HG02981 (cell line): ENCODE measurements at regions not wholly inside any gene's neighbourhood (a gene's known extent, or its start where the extent isn't known, plus 50 kb on each side); places are given as distances from the start of the nearest gene placed in this dataset.
"Not testable (repeated sequence)": the region's sequence is repeated elsewhere in the genome, so short reads cannot be mapped to it uniquely, and the experiment has no call there.

ENCODE experiments used
- ATAC-seq: cut with Tn5 transposase; IDR thresholded peaks from one replicate; pipeline ENCODE4 v1.9.1; 2021; ENCODE audit warnings: mild to moderate bottlenecking, moderate library complexity; ENCODE audit not compliant: unreplicated experiment

DNA sequence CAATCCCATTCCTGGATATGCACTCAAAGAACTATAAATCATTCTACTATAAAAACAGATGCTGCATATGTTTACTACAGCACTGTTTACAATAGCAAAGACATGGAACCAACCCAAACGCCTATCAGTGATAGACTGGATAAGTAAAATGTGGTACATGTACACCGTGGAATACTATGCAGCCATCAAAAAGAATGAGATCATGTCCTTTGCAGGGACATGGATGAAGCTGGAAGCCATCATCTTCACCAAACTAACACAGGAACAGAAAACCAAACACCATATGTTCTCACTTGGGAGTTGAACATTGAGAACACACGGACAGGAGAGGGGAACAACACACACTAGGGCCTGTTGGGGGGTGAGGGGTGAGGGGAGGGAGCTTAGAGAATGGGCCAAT lies 274.9 kb upstream of the KIAA1217 start:
- ATAC-seq, result not testable (repeated sequence)

DNA sequence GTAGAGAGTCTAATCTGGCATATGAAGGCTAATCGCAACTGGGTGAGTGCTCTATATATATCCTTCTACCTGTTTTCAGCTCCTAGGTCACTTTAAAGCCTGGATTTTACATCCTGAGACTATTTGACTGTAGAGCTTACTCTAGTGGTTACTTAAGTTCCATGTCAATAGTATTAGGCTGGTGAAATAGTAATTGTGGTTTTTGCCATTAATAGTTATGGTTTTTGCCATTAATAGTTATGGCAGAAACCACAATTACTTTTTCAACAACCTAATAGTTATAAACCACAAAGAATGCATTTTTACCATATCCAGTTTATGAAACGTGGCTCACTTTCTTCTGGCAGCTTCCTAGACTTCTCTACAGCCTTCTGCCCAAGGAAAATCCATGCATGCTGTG lies 263.1 kb upstream of the KIAA1217 start:
- no peak for ATAC-seq

DNA sequence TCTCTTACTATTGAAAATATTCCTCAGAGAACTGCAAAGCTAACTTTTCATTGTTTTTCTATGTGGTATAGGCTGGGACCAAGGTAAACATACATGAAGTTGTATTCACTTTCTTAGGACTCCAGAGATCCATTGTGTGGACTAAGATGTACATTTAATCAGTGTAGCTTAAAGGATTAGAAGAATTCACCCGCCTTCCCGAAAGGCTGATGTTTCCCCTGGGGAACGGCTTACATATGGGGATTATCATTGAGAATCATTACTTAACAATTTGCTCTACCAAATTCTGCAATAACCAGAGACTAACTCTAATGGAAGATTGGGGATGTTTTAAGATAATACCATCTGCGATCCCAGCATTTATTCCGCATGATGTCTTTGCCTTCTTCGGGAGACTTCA lies 257.1 kb upstream of the KIAA1217 start:
- ATAC-seq, result no peak

DNA sequence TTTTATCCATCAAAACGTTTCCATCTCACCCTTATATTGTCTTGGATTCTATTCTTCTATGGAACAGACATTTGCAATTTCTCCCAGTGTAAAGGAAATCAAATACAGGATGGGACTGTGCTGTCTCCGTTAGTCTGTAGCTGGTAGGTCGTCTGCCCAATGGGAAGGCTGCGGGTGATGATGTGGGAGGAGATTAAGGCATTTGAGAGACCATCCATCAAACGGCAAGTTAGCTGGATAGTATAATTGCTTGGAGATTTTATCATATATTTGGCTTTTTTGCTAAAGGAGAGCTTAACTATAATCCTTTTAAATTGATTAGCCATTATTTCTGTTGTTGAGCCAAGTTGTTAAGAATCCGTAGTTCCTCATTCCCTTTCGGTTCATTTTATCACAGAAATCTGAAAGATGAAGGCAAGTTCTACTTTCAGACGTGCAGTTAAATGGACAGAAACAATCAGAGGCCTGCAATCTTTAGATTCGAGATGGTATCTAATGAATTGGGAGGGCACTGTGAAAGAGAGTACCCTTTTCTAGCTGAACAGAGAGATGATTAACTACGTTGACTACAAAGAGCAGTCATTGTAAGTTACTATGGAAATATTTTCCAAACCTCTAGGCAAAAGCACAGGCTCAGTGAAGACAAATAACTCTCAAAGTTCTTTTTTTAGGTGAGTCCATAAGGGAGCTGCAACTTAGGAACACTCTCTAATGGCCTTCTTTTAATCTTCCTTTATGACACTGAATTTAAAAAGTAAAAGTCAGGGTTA lies 253.3 kb upstream of the KIAA1217 start:
- no peak for ATAC-seq

DNA sequence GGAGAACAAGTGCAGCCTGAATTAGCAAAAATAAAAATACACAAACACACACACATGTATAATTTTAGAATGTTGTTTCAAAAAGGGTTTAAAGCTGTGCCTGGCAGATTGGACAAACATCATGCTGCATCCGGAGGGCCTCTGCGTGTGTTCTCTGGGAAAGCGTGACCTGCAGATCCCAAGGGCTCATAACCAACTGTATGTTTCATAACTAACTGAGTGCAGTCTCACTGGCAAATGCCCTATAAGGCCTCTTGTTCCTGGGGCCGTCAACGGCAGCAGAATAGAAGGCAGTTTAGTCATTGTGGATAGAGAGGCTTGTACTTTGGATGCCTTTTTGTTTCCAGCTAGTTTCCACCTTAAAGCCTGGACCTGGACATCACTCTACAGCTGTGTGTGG lies 243.8 kb upstream of the KIAA1217 start:
- ATAC-seq, result no peak

DNA sequence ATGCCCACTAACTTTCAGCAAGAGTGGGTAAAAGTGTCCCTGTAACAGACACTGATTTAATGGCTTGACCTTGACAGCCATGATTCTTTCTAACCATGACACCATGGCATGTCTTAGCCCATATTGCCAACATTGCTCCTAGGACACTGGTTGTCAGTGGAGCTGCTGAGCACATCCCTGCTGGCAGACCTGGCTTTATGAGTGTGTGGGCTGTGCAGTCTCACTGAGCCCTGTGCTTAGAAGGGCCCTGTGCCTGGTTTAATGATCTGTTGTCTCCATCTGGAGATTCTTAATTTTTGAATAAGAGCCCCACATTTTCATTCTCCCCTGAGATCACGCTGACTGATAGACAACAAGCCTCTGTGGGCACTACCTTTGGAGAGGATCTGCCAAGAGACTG lies 243.1 kb upstream of the KIAA1217 start:
- no peak for ATAC-seq

DNA sequence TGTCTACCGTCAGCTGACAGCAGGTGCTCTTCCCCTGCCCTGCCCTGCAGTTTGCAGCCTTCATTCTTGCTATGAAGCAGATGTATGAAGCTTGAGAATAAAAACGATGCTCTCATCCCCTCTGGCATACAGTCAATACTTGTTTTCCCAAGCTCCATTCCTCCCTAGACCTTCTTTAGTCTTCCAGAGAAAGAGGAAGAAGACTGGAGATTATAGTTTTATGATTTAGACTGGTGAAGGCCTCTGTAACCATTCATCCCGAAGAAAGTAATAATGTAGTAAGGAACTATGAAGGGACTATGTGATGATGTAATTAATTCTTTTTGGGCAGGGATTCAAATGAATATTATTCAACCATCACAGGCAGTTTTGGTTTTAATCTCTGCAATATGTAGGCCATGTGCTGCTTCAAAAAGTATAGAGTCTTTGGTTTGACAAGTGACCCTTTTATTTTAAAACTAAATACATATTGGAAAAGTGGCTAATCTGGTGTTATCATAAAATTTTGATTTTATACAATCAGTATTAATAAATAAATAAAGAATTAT lies 242.4 kb upstream of the KIAA1217 start:
- ATAC-seq, result no peak

DNA sequence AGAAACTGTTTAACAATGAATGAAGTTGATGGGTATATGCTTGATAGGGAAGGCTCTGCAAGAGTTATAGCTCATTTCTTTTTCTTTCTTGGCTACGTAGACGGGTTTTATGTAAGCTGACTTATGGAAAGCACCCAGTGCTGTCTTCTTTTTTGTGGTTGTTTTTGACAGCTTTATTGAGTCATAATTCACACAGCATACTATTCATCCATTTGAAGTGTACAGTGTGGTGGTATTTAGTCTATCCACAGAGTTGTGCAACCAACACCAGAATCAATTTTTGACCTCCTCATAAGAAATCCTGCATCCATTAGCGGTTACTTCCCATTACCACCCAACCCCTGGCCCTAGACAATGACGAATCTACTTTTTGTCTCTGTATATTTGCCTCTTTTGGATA lies 240.6 kb upstream of the KIAA1217 start:
- no peak for ATAC-seq

DNA sequence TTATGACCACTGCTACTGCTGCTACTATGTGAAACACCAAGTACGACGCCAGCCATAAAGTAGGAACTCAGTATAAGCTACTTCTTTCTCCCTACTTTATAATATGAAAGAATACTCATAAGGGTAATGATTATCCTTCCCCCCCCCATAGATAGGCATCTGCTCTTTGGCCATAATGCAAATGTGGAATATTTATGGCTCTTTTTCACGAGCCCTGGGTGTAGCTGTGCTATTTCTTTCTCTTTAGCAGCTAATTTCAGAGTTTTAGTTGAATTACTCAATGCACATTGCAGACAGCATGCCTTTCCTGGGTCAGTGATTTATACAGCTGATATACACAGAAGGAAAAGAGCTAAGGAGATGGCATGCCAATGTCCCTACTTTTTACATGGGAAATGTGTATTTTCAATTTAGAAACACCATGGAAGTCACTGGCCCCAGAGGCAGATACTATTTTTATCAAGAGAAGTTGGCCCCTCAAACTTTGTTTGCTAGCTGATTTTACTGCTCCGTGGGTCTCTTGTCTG lies 234.1 kb upstream of the KIAA1217 start:
- no peak for ATAC-seq

DNA sequence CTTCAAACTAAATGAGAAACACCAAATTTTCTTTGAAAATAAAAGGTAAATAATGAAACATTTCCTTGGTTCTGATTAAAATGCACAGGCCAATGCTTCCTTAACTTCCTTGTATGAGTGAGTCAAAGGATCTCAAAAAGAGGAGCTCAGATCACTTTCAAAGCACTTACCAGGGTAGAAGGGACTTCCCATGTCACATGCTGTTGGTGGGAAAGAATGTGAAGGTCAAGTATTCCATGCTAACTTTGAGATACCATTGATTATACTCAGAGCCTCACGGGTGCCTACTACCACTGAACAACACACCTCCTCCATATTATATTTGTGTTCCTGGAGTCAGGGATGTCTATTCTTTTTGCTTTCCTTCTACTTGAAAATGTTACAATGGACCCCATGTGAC lies 233.5 kb upstream of the KIAA1217 start:
- ATAC-seq, result no peak

DNA sequence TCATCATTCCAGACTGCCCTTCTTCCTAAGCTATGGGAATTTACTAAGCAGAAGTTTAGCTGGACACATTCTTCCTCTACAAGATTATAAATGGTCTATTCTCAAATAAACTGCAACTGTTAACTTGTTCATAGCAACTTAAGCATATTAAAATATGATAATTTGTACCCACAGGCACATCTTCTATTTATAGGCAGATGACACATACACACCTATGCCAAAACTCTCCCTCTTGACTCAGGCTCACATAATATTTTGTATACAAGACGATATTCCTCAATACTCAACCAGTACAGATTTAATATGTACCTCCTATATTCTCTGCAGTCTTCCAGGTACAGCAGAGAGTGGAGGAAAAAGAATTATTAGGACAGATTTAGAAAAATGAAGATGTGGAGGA lies 232.7 kb upstream of the KIAA1217 start:
- ATAC-seq, result no peak

DNA sequence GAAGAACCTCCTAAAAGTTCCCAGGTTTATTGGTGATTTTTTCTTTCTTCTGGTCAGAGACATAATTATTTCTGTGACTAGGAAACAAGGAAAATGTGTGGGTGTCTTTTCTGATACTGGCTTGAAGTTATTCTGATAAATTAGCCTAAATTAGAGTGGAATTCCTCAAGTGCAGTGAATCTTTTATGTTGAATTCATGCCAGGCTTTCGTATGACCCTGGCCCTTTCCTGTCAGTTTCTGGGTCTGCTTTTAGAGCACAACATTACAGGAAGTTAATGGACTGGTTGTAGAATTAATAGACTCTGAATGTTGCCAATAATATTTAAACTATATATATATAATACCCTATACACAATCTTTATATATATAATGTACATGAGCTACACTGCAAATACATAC lies 230.6 kb upstream of the KIAA1217 start:
- no peak for ATAC-seq

DNA sequence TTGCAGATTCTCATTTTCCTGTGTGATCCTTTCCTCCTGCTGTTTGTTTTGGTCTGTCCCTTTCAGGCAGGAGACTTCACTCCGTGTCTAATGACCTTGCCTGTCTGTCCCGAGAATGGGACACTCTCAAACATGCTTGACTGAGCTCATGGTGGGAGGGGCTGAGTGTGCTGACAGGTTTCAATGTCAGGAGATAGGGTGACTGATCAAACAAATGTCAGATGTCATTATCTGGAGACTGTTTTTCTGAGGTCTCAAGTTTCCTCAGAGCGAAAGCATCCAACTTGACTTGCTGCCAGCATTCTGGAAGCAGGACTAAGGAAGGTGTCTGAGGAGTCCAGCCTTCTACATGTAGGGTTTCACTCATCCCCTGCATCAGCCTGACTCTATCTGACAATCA lies 228.8 kb upstream of the KIAA1217 start:
- ATAC-seq, result no peak

DNA sequence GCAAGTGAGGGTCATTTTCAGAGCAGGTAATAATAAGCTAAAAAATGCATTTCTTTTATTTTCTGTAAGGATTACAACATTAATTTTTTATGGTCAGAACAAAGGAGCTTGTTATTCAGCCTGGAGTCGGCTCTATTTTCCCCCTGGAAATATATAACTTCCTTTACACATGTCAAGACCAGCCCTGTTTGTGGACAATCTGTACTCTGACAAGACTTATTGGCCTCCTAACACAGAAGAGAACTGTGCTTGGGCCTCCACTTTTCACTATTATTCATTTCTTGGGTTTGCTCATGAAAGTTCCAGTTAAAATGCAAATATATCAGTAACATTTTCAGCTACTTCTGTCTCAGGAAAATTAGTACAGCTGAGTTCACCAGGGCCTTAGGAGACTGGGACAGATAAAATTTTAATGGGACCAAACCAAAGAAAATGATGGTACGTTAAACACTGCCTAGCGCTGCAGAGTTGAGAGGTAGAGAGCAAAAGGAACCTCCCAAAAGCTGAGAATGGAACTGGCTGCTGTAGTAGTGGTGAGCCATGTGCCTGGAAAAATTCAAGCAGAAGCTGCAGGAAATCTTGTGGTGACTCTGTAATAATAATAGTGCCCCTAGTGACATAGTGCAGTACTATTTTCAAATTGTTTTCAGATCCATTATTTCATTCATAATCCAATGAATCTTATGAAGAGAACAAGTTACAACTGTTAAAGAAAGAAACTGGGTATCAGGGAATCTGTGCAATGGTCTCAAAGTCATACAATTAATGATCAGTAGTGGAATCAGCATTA lies 227.2 kb upstream of the KIAA1217 start:
- ATAC-seq, result no peak

DNA sequence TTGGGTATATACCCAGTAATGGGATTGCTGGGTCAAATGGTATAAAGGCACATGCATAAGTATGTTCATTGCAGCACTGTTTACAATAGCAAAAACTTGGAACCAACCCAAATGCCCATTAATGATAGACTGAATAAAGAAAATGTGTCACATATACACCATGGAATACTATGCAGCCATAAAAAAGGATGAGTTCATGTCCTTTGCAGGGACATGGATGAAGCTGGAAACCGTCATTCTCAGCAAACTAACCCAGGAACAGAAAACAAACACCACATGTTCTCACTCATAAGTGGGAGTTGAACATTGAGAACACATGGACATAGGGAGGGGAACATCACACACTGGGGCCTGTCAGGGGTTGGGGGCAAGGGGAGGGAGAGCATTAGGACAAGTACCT lies 224.5 kb upstream of the KIAA1217 start:
- ATAC-seq, result not testable (repeated sequence)

DNA sequence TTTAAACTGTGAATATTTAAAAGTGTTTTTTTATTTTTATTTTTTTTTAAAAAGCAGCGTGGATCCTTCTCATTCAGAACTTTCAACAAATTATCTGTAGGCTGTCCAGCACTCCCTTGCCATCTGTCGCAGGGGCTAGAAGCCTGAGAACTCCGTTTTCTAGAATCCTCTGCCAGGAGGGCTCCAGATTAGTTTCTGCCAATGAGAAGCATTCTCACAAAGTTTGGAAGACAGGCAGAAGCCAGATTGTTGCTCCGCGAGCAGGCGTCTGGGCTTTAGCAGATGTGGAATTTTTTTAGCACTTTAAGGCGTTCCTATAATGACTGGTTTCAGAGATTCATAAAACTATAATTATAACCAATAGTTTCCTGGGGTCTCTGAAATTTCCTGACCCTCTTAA lies 220.9 kb upstream of the KIAA1217 start:
- ATAC-seq, result no peak

DNA sequence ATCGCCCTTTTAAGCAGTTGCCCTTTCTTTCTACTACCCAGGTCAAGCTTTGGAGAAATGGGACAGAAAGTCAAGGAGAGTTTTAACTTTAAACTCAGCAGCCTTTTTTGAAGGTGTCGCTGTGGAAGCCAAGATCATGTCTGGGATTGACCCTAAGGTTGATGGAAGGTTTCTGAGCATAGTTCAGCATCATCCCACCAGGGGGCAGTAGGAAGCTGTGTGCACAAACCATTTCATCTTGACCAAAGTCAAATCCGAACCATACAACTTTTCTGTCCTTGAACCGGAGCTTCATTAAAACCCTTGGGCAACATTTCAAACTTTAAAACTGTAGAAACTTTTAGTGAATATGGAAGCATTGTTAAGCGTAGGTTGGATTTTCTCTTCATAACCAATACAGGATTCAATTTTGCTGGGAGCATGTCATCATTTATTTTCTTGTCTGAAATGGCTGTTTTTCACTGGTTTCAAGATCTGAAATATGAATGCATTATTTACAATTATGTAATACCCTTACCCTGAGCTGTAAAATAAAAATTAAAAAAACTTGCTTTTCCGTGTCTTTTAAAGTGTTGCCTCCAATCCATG lies 214.4 kb upstream of the KIAA1217 start:
- ATAC-seq, result peak; percentile 77

DNA sequence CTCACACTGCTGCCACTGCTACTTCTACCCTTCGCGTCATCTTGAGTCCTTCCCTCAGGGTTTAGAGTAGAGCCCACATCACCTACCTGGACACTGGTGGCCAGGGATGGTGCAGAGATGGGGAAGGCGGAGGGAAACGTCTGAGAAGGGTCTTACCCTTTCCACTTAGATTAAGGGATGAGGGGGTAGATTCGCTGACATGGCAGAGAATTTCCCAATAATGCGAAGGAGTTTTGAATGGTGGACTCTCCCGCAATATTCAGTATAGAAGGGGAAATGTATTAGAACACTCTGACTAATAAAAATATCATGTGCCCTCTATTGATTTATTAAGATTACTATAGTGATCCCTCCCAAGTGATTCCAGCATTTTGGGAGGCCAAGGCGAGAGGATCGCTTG lies 209.5 kb upstream of the KIAA1217 start:
- ATAC-seq, result no peak

DNA sequence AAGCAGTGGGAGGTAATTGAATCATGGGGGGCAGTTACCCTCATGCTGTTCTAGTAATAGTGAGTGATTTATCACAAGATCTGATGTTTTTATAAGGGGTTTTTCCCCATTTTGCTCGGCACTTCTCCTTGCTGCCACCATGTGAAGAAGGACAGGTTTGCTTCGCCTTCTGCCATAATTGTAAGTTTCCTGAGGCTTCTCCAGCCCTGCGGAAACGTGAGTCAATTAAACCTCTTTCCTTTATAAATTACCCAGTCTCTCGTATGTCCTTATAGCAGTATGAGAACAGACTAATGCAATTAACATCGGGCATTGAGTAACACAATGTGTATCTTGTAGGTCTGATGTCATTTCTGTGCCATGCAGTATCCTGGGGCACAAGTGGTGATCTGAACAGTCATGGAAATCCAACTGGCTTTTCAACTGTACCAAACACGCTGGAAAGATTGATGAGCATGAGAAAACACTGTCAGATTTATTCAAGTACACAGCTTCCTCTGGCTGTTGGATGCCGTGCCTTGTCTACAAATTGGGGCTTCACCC lies 208.6 kb upstream of the KIAA1217 start:
- no peak for ATAC-seq

DNA sequence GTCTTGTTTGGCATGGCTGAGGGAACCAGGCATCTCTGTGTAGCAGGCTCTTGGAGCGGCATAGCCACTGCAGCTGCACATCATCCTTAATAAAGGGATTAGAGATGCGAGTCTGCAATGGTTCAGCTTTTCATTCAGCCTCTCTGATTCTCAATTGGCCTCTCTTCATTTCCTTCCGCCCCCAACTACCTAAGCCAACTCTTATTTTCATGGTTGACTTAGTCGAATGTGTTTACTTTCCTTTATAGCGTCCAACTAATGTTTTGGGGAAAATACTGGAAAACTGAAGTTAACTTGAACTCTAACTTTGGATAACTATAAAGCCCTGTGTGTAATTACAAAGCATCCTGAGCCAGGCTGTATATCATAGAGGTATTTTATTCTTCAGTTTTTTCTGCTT lies 202.2 kb upstream of the KIAA1217 start:
- ATAC-seq, result no peak

DNA sequence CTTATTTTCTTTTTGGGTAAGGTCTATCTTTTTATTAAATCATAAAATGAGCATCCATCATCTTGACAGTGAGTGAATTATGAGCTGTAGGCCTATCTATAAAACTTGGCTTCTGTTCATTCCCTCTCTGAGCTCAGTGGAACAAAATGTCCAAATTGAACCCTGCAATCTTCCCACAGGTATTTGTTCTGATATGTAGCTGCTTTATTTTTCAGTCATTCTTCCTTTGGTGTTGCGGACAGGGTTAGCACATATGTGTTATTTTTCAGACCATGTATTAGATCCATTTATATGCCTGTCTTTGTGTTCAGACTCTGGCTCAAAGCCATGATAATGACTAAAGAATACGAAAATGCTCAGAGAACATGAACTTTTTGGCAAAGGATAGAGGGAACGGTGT lies 201.6 kb upstream of the KIAA1217 start:
- no peak for ATAC-seq
